GM19324 (cell line): ENCODE measurements at regions not wholly inside any gene's neighbourhood (a gene's known extent, or its start where the extent isn't known, plus 50 kb on each side); places are given as distances from the start of the nearest gene placed in this dataset.

ENCODE experiments used
- ATAC-seq: cut with Tn5 transposase; IDR thresholded peaks from one replicate; pipeline ENCODE4 v1.9.1; 2021; ENCODE audit warnings: mild to moderate bottlenecking, moderate library complexity; ENCODE audit not compliant: unreplicated experiment, low FRiP score

DNA sequence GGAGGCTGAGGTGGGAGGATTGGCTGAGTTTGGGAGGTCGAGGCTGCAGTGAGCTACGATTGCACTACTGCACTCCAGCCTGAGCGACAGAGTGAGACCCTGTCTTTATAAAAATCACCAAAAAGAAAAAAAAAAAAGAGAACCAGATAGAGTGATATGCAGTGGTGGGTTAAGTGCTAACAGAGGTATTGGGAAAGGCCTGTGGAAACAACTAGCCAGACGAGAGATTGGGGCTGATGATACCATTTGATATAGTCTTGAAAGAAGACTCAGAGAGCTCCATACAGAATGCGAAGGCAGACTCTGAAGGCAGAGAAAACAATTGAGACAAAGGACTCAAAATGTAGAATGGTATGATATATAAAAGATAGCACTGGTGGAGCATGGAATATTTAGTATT is 134.1 kb downstream of the CDC42EP3 start:
- no peak for ATAC-seq

DNA sequence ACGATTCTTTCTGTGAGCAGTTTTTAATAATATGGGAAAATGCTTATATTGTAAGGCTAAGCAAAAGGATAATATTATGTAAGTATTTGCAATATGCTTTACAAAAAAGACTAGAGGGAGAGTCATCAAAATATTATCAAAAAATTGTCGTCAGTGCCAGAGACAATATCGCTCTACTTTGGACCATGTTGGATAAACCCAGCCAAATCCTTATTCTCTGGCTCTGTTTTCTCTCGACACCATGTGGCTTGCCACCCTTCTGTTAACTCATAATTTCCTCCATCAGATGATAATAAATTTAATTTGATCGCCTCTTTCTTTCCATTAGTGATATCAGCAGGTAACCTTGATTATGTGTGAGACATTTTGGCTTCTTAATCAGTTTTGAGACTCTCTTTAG is 129.9 kb downstream of the CDC42EP3 start:
- ATAC-seq = no peak

GRCh38 chr2:37543999-37544557 is 127.4 kb downstream of the CDC42EP3 start:
- ATAC-seq = no peak

- no peak for ATAC-seq
Observed at GRCh38 chr2:37544591-37545031, 126.8 kb downstream of the CDC42EP3 start.

DNA sequence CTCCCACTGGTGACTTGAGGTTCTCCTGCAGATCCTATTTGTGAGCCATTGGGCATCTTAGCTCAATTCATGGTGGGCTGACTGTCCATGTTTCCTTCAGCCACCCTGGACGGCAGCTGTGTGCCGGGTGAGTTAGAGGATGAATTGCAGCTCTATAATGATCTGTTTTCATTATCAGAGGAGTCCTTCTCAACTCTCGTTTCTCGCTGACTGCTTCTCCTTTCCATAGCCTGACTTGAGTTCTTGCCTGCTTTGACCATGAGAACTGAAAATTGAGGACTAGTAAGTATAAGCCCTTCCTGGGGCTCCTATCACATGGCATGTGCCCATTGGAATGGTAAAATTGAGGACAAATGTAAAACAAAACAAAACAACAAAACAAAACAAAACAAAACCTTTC is 121.8 kb downstream of the CDC42EP3 start:
- no peak for ATAC-seq

- no peak for ATAC-seq
Observed at GRCh38 chr2:37550190-37550589, 121.3 kb downstream of the CDC42EP3 start.

DNA sequence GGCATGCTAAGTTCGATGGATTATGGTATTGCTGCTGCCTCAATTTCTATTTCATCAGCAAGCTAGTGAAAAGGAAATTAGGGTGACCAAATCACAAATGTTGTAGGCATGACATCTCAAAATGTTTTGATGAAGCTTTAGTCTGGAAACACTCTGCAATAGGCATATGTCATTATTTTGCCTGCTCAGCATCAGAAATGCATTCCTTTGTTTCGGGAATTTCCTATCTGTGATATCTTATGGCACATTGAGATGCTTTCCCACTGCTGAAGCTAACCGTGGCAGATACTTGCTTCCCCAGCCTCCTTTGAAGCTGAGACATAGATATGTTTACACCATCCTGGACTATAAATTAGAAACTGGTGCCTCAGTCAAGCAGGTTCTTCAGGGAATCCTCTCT is 119.7 kb downstream of the CDC42EP3 start:
- no peak for ATAC-seq

DNA sequence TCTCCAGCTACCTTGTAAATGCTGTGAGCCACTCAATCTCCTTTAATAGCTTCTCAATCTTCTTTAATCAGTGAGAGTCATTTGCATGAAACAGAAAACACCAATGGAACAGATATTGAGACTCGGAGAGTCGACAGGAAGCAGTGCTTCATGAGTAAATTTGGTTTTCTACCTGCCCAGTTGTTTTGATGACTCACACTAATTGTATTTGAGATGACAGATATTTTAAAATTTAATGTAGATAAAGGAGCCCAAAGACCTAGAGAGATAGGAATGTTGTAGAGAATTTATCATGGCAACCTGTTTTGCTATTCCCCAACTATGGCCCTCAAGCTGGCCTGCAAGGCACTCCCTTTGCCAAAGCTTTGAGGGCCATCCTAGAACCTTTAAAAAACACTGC is 119.1 kb downstream of the CDC42EP3 start:
- ATAC-seq = no peak

GRCh38 chr2:37553411-37554154 is 117.9 kb downstream of the CDC42EP3 start:
- ATAC-seq = no peak

GRCh38 chr2:37554155-37554510 is 117.3 kb downstream of the CDC42EP3 start:
- no peak for ATAC-seq

DNA sequence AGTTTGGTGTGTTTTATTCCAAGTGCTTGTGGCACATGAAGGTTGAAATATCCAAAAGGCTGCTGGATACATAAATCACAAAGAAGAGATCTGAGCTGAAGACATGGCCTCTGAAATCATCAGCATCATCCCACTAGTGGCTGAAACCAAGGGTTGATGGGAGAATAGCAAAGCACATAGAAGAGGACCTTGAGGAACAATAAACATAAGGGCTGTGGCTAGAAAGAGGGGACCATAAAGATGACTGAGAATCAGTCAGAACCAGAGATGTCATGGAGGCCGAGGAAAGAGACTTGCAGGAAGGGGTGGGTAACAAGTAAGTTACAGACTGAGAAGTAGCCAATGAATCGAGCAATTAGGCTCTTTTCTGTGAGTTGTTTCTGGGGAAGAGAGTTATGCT is 116.8 kb downstream of the CDC42EP3 start:
- no peak for ATAC-seq

DNA sequence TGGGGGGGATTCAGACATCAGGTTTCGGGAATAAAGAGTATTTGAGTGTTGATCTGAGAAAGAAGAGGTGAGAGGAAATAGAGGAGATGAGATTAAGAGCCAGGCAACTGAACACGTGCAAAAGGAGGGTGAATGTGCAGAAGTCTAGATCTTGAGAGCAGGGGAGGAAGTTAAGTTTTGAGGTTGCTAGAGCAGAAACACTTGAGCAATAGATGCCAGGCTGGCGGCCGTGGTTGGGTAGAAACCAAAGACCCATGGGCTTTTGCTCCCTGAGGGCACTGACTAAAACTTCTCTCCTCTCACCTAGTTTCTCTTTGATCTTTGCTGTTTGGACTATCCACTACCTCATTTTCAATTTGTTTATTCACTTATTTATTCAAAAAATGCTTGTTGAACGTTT is 116.0 kb downstream of the CDC42EP3 start:
- ATAC-seq = no peak

- ATAC-seq = no peak
Observed at GRCh38 chr2:37556256-37556655, 115.2 kb downstream of the CDC42EP3 start.

DNA sequence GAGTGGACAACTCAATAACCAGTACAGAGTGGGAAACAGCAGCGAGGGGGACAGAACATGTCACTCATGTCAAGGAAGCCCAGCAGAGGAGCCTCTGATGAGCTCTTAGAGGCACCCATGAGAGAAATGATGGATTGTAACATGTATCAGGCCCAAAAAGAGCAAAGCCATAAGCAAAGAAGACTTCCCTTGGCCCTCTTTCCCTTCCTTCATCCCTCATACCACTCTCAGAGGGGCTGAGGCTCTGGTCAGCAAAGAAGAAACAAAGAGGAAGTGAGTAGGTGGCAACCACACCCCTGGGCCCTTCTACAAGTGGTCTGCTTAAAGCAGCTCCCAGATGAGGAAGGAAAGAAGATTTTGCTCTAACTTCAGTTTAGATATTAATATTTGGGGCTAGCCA is 112.8 kb downstream of the CDC42EP3 start:
- peak; percentile 67 for ATAC-seq

DNA sequence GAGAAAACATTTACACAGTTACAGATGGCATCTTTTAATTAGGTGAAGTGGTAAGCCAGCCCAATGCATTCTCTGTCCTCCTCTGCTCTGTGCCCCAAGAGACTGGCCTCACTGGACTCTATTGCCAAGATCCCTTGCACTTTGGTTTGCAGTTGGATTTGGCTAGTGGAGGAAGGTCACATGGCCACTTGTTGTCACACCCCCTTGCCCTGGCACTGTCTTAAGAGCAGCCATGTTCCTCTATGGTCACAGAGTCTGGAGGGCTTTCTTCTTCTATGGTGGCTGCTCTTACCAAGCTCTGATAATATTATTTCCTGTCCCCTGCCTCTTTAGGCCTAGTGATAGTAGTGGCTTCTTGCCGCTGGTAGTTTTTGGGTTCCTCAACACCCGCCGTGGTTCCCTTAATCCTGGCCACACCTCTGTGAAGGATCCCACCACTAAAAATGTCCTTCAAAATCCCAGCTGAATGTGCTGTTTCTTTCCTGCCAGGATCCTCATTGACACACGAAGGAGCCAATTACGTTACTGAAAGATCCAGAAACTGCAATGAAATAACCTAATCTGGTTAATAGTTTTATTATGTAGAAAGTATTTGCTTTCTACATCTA is 111.1 kb downstream of the CDC42EP3 start:
- no peak for ATAC-seq

DNA sequence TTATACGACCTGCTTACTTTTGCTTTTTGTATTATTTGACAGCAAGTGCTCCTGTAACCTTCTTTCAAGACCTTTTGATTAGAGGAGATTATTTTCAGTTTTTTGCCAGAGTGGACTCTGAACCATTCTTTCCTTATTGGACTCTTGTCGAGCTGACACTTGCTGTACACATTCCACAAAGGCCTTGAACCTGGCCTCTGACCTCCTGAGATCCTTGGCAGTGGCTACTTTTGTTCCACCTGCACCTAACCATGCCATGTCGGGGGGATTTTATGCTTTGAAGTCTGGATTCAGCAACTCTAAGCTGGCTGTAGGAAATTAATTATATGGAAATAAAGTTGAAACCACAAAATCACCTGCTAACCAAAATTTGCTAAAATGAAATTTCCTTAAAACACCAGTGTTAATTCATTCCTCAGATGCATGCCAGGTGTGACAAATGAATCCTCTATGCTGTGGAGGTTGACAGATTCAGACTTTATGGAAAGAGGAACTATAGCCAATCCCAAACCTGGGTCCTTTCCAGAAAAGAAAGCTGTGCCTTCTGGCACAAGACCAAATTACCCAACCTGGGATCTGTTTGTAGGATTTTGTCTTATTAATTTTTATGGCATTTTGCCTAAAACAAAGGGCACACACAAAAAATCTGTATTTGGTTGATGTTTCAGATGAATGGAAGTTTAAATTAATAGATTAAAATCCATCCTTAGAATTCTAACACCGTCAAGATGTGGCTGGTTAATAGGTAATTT is 110.4 kb downstream of the CDC42EP3 start:
- no peak for ATAC-seq

- no peak for ATAC-seq
Observed at GRCh38 chr2:37561615-37562569, 109.5 kb downstream of the CDC42EP3 start.

DNA sequence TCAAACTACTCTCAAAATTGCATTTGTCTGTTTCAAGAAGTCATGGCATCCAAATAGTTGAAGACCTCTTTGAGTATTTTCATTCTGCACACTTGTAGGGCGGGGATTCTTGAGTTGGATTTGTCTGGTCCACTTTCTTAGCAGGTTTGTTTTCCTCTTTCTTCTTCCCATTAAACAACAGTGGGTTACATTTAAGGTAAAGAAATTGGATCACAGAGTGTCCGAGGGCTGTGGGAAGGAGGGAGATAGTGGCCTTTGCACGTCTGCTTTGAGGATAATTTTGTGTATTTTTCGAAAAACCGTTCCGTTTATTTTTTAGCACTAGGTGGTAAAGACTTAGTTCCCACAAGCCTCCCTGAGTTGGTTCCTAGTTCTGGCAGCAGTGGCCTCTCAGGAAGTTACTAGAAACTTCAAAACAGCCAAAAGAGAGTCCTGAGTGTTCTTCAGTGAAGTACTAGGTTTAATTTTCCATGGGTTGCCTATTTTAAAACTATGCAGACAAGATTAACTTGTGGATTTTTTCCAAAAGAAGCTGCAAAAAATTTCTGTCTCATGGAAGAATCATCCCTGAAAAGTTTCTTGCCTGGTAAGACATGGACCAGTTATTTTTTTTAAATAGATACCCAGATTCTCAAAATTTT is 107.9 kb downstream of the CDC42EP3 start:
- ATAC-seq = no peak

DNA sequence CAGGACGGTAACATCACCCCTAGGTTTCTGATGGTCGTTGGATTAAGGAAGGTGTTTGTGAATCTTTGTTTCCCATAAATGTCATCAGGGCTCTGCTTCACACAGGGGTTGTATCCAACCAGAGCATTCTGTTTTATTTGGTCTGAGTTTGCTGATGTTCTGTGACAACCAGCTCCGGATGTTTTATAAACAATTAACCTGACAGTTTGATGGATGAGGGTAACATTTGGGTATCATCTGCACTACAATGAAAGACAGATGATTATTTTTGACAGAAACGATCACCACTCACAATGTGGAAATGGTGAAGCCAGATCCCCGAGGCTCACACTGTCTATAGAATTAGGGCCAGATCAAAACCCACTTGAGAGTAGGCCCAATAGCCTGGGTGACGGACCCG is 107.1 kb downstream of the CDC42EP3 start:
- no peak for ATAC-seq

- no peak for ATAC-seq
Observed at GRCh38 chr2:37566517-37566981, 104.9 kb downstream of the CDC42EP3 start.
